GM19238 (cell line): ENCODE measurements at regions not wholly inside any gene's neighbourhood (a gene's known extent, or its start where the extent isn't known, plus 50 kb on each side); places are given as distances from the start of the nearest gene placed in this dataset.
"Not testable (repeated sequence)": the region's sequence is repeated elsewhere in the genome, so short reads cannot be mapped to it uniquely, and the experiment has no call there.

Source experiments
- DNase-seq: peaks from one replicate; pipeline ENCODE4 v3.0.0; 2011; ENCODE audit warnings: low spot score; ENCODE audit not compliant: insufficient read length

GRCh38 chr13:81318231-81319019 lies 977.5 kb upstream of the SPRY2 start:
- no peak for DNase-seq

GRCh38 chr13:81314461-81314860 lies 973.5 kb upstream of the SPRY2 start:
- DNase-seq = no peak

- DNase-seq = no peak
Measured at GRCh38 chr13:81305928-81306327, 965.0 kb upstream of the SPRY2 start.

GRCh38 chr13:81304121-81304659 lies 963.3 kb upstream of the SPRY2 start:
- DNase-seq = no peak

- no peak for DNase-seq
Measured at GRCh38 chr13:81302677-81303076, 961.8 kb upstream of the SPRY2 start.

GRCh38 chr13:81302125-81302524 lies 961.2 kb upstream of the SPRY2 start:
- no peak for DNase-seq

- no peak for DNase-seq
Measured at GRCh38 chr13:81295177-81295576, 954.3 kb upstream of the SPRY2 start.

- DNase-seq = no peak
Measured at GRCh38 chr13:81293594-81294164, 952.8 kb upstream of the SPRY2 start.

GRCh38 chr13:81283561-81283960 lies 942.6 kb upstream of the SPRY2 start:
- DNase-seq = no peak

- DNase-seq = no peak
Measured at GRCh38 chr13:81283062-81283461, 942.1 kb upstream of the SPRY2 start.

- no peak for DNase-seq
Measured at GRCh38 chr13:81275666-81276258, 934.8 kb upstream of the SPRY2 start.

- DNase-seq = no peak
Measured at GRCh38 chr13:81247711-81248110, 906.8 kb upstream of the SPRY2 start.

GRCh38 chr13:81246556-81246955 lies 905.6 kb upstream of the SPRY2 start:
- DNase-seq = no peak

GRCh38 chr13:81244011-81244410 lies 903.1 kb upstream of the SPRY2 start:
- no peak for DNase-seq

GRCh38 chr13:81230386-81230785 lies 889.5 kb upstream of the SPRY2 start:
- DNase-seq = no peak

GRCh38 chr13:81226830-81227229 lies 885.9 kb upstream of the SPRY2 start:
- not testable (repeated sequence) for DNase-seq

- no peak for DNase-seq
Measured at GRCh38 chr13:81224209-81224833, 883.4 kb upstream of the SPRY2 start.

- DNase-seq = no peak
Measured at GRCh38 chr13:81223778-81224177, 882.9 kb upstream of the SPRY2 start.

GRCh38 chr13:81211713-81212112 lies 870.8 kb upstream of the SPRY2 start:
- no peak for DNase-seq

- DNase-seq = no peak
Measured at GRCh38 chr13:81207636-81208035, 866.7 kb upstream of the SPRY2 start.

GRCh38 chr13:81207231-81207630 lies 866.3 kb upstream of the SPRY2 start:
- no peak for DNase-seq

- no peak for DNase-seq
Measured at GRCh38 chr13:81203783-81204182, 862.9 kb upstream of the SPRY2 start.
